ENCODE measurements at regions not wholly inside any gene's neighbourhood (a gene's known extent, or its start where the extent isn't known, plus 50 kb on each side); places are given as distances from the start of the nearest gene placed in this dataset.

DNA sequence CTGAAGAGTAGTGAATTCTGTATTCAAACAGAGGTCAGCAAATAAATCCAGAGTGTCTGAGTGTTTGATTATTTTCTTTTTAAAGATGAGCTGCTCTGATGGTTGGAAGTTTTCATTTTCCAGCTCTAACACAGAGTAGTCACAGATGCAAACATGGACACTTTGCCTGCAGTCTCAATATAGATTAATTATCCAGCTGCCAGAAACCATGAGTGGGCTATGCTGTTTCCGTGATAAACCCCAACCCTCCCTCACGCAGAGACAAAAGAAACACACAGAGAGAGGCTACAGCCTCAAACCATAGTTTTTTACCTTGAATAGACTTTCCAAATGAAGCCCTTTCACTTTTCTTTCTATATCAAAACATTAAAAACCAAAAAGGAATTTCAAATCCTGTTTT lies 884.7 kb downstream of the DIAPH3 start:
- no peaks in the 10 kb centered on the region for H3K27me3 ChIP-seq (ENCODE audit: control insufficient read depth in 1 of 2, insufficient read depth in 2 of 2, low read length in 2 of 2)
- H3K4me1 Mint-ChIP-seq (ENCODE audit: low read depth) = no peaks in the 10 kb centered on the region
- intact Hi-C loops (cut with DNase I, micrococcal nuclease) = no loop called here
- H3K27me3 Mint-ChIP-seq = no peaks in the 10 kb centered on the region
- no peak overlapping the region for H3K27ac ChIP-seq (ENCODE audit: low read depth in 1 of 2, low read length in 2 of 2)
- no peak for DNase-seq
- POLR2A ChIA-PET = no interaction called here
- no peaks in the 10 kb centered on the region for H3K4me1 ChIP-seq (ENCODE audit: insufficient read depth, low read length)
- TF ChIP-seq, protein P1, sequence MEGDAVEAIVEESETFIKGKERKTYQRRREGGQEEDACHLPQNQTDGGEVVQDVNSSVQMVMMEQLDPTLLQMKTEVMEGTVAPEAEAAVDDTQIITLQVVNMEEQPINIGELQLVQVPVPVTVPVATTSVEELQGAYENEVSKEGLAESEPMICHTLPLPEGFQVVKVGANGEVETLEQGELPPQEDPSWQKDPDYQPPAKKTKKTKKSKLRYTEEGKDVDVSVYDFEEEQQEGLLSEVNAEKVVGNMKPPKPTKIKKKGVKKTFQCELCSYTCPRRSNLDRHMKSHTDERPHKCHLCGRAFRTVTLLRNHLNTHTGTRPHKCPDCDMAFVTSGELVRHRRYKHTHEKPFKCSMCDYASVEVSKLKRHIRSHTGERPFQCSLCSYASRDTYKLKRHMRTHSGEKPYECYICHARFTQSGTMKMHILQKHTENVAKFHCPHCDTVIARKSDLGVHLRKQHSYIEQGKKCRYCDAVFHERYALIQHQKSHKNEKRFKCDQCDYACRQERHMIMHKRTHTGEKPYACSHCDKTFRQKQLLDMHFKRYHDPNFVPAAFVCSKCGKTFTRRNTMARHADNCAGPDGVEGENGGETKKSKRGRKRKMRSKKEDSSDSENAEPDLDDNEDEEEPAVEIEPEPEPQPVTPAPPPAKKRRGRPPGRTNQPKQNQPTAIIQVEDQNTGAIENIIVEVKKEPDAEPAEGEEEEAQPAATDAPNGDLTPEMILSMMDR (IDR thresholded peaks at IDR 0.05) = no peak
- peaks cover 0 to 4% of the 10 kb centered on the region in 2 experiments for H3K9me3 ChIP-seq (ENCODE audit: control insufficient read depth in 1 of 2, insufficient read depth in 1 of 2, low read length in 2 of 2)
- H3K36me3 Mint-ChIP-seq (ENCODE audit: low read depth) = no peaks in the 10 kb centered on the region
- H3K36me3 ChIP-seq (ENCODE audit: insufficient read depth, low read length) = no peaks in the 10 kb centered on the region
- CTCF ChIA-PET = no interaction called here
- H3K4me3 Mint-ChIP-seq = no peak overlapping the region
- H3K4me3 ChIP-seq (ENCODE audit: low read length) = no peak overlapping the region
- no peaks in the 10 kb centered on the region for H3K9me3 Mint-ChIP-seq
- no peak overlapping the region for H3K27ac Mint-ChIP-seq
- ATAC-seq (ENCODE audit: poor library complexity) = no peak

DNA sequence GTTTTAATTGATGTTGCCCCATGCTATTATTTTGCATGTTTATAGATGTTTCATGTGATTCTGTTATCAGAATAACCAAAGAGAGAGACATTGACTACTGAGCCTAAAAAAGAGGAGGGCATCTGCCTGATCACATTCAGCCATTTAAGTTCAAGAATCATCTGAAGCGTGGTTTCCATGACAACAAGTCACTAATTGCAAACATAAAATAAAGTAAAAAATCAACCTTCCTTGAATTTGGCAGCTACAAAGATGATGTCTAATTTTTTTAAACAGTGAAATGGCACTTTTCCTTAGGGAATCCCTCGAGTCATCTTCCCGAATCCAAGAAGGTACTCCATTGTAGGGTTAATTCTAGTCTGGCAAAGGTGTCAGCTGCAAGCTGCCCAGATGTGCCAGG lies 884.2 kb downstream of the DIAPH3 start:
- CTCF ChIA-PET = interaction anchor here (0.6 kb wide), 1 partner anchor 38 kb away, joined by 3 read pairs; no protein-coding TSS in a partner anchor

DNA sequence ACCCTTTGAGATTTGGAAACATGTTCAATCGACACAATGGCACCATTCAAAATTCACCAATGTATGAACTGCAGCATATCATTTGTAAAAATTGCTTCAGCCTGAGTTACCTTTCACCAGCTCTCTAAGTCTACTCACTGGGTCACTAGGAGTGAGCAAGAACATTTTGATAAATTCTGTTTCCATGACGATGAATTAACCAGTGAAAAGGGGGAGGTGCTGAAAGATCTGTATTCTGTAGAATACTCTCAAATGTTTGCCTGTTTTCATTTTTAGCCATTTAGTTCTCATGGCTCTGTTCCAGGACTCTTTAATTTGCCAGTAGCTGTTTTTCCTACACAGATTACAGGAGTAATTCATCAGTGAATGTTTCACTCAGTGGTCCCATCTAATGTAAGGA lies 883.4 kb downstream of the DIAPH3 start:
- CTCF ChIA-PET = no interaction called here
- no peak overlapping the region for H3K4me3 ChIP-seq (ENCODE audit: low read length)
- POLR2A ChIA-PET = no interaction called here

More for the DNA sequence above, 884.2 kb downstream of the DIAPH3 start:
- Mint-ChIP-seq H3K36me3 (ENCODE audit: low read depth) (no peaks in the 10 kb centered on the region), H3K27me3 (no peaks in the 10 kb centered on the region), H3K4me1 (ENCODE audit: low read depth) (no peaks in the 10 kb centered on the region), H3K27ac (no peak overlapping the region), H3K9me3 (no peaks in the 10 kb centered on the region), H3K4me3 (no peak overlapping the region)
- no peaks in the 10 kb centered on the region for H3K4me1 ChIP-seq (ENCODE audit: insufficient read depth, low read length)
- ATAC-seq (ENCODE audit: poor library complexity) (no peak), DNase-seq (no peak)
- H3K9me3 ChIP-seq (ENCODE audit: control insufficient read depth in 1 of 2, insufficient read depth in 1 of 2, low read length in 2 of 2) = peaks cover 0 to 4% of the 10 kb centered on the region in 2 experiments
- POLR2A ChIA-PET = no interaction called here
- H3K27me3 ChIP-seq (ENCODE audit: control insufficient read depth in 1 of 2, insufficient read depth in 2 of 2, low read length in 2 of 2) = no peaks in the 10 kb centered on the region
- TF ChIP-seq, protein P1 (IDR thresholded peaks at IDR 0.05) = no peak
- no peak overlapping the region for H3K4me3 ChIP-seq (ENCODE audit: low read length)
- no peak overlapping the region for H3K27ac ChIP-seq (ENCODE audit: low read depth in 1 of 2, low read length in 2 of 2)
- intact Hi-C loops (cut with DNase I, micrococcal nuclease) = no loop called here
- H3K36me3 ChIP-seq (ENCODE audit: insufficient read depth, low read length) = no peaks in the 10 kb centered on the region

More for the DNA sequence above, 883.4 kb downstream of the DIAPH3 start:
- Mint-ChIP-seq H3K4me1 (ENCODE audit: low read depth) (no peaks in the 10 kb centered on the region), H3K27me3 (no peaks in the 10 kb centered on the region), H3K9me3 (no peaks in the 10 kb centered on the region), H3K36me3 (ENCODE audit: low read depth) (no peaks in the 10 kb centered on the region), H3K4me3 (no peak overlapping the region), H3K27ac (no peak overlapping the region)
- peaks cover 0 to 4% of the 10 kb centered on the region in 2 experiments for H3K9me3 ChIP-seq (ENCODE audit: control insufficient read depth in 1 of 2, insufficient read depth in 1 of 2, low read length in 2 of 2)
- no peak for DNase-seq
- intact Hi-C loops (cut with DNase I, micrococcal nuclease) = no loop called here
- H3K27me3 ChIP-seq (ENCODE audit: control insufficient read depth in 1 of 2, insufficient read depth in 2 of 2, low read length in 2 of 2) = no peaks in the 10 kb centered on the region
- H3K36me3 ChIP-seq (ENCODE audit: insufficient read depth, low read length) = no peaks in the 10 kb centered on the region
- no peak overlapping the region for H3K27ac ChIP-seq (ENCODE audit: low read depth in 1 of 2, low read length in 2 of 2)
- no peaks in the 10 kb centered on the region for H3K4me1 ChIP-seq (ENCODE audit: insufficient read depth, low read length)
- TF ChIP-seq, protein P1 (IDR thresholded peaks at IDR 0.05) = no peak
- ATAC-seq (ENCODE audit: poor library complexity) = no peak

All from CD4-positive, alpha-beta T cell (primary cell).